Ovary (tissue), 7 donors: ENCODE measurements at regions not wholly inside any gene's neighbourhood (a gene's known extent, or its start where the extent isn't known, plus 50 kb on each side); places are given as distances from the start of the nearest gene placed in this dataset.

Experiments
- DNase-seq, 5 donors: peaks; one replicate each; pipeline ENCODE4 v3.0.0-alpha.2; 2019 to 2020
- H3K27ac ChIP-seq, 2 donors: fragments of 200-600 bp; one replicate each; pipeline versions ENCODE4 v1.5.1 to v1.8.0; 2019 to 2022
- H3K27me3 ChIP-seq: fragments of 200-600 bp; one replicate; pipeline ENCODE4 v1.8.0; 2022
- H3K36me3 ChIP-seq: fragments of 200-600 bp; sonication (generic); one replicate; pipeline ENCODE4 v1.5.1; 2019
- H3K4me1 ChIP-seq: one replicate; pipeline ENCODE4 v1.8.1; 2013; ENCODE audit warnings: mild to moderate bottlenecking, moderate library complexity; ENCODE audit not compliant: insufficient read depth
- H3K4me3 ChIP-seq: fragments of 200-600 bp; sonication (generic); one replicate; pipeline ENCODE4 v1.5.1; 2017
- H3K9me3 ChIP-seq, 2 donors: fragments of 200-600 bp in 1 of 2; sonication (generic) in 1 of 2; one replicate each; pipeline versions ENCODE4 v1.5.1 to v1.8.1; 2013 to 2019; ENCODE audit warnings: mild to moderate bottlenecking in 1 of 2, moderate library complexity in 1 of 2
- EP300 ChIP-seq: sonication (generic); formaldehyde crosslinking; IDR thresholded peaks from one replicate; pipeline ENCODE4 v1.6.1; 2017; ENCODE audit warnings: antibody characterized with exemption
- POLR2A ChIP-seq: fragments of 450-650 bp; IDR thresholded peaks from one replicate; pipeline ENCODE4 v1.6.1; 2017; ENCODE audit warnings: antibody characterized with exemption, mild to moderate bottlenecking, moderate library complexity
- WGBS, 3 donors: extraction: QIAGEN DNeasy Blood & Tissue Kit in 1 of 3; methylation state at CpG; one replicate each; pipeline versions ENCODE4 v1.1.5 to v1.1.7; 2013 to 2017; 5-methylcytosine and 5-hydroxymethylcytosine counted together
- intact Hi-C, 4 donors: fragments of 100-400 bp; cut with DNase I; formaldehyde crosslinking; loops; one replicate each; pipeline versions ENCODE4 v1.11.0 to v1.15.1; 2022 to 2023
- TF ChIP-seq, protein P1 (sequence below), 3 donors: fragments of 450-650 bp in 2 of 3; fragments of 200-600 bp in 1 of 3; IDR thresholded peaks; one replicate each; pipeline versions ENCODE4 v1.5.1 to v1.8.0; 2016 to 2022; ENCODE audit warnings: antibody characterized with exemption in 3 of 3, mild to moderate bottlenecking in 1 of 3
- donor health status: DM: no; HTN: no; CAD: no; lungs with moderate emphysema.
- donor health status: DM: no; HTN: no; CAD: no.
- donor health status: Bipolar disorder and iron deficiency.
- donor health status: DM: no; HTN: no; CAD: no.
- donor health status: DM: yes; HTN: yes; CAD: no.

DNA sequence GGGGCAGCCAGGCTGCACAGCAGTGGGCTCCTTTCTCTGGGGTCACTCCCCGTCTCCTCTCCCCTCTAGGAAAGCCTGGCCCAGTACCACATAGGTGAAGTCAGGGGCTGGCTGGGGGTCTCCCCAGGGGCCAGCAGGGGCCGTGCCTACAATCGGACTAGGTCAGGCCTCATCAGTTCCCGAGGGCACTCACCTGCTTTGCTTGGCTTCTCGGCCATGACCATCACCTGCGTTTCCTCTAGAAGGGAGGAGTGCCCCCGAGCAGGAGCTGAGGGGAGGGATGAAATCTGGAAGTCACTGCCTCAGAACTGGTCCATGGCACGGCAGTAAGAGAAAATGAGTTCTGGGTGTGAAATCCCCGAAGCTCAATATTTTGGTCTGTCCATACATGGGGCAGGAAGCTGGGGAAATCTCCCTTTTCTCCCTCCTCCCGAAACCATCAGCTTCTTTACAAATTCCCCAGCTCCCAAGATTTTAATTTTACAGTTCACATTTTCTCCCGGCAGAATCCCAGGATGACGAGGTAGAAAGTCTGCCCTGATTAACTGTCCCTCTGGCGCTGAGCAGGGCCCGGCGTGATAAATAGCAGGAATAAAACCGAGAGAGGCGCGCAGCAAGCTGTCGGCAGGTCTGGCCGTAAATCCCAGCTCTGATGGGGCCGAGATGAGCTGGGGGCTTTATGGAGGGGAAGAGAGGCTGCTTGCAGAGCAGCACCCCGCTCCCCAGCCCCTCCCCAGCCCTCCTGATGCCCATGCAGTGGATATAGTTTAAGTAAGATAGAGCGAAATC lies 172.1 kb downstream of the RBFOX3 start:
- H3K4me1 ChIP-seq: no peaks in the 10 kb centered on the region
- H3K27ac ChIP-seq: no peak overlapping the region
- H3K9me3 ChIP-seq: no peaks in the 10 kb centered on the region
- TF ChIP-seq EP300 (no peak), POLR2A (no peak)
- TF ChIP-seq, protein P1, sequence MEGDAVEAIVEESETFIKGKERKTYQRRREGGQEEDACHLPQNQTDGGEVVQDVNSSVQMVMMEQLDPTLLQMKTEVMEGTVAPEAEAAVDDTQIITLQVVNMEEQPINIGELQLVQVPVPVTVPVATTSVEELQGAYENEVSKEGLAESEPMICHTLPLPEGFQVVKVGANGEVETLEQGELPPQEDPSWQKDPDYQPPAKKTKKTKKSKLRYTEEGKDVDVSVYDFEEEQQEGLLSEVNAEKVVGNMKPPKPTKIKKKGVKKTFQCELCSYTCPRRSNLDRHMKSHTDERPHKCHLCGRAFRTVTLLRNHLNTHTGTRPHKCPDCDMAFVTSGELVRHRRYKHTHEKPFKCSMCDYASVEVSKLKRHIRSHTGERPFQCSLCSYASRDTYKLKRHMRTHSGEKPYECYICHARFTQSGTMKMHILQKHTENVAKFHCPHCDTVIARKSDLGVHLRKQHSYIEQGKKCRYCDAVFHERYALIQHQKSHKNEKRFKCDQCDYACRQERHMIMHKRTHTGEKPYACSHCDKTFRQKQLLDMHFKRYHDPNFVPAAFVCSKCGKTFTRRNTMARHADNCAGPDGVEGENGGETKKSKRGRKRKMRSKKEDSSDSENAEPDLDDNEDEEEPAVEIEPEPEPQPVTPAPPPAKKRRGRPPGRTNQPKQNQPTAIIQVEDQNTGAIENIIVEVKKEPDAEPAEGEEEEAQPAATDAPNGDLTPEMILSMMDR (IDR thresholded peaks at IDR 0.05): no peak
- no peak overlapping the region for H3K4me3 ChIP-seq
- DNase-seq: no peak
- intact Hi-C loops: no loop called here
- H3K27me3 ChIP-seq: no peaks in the 10 kb centered on the region
- WGBS, 3 donors: 52 to 60% (median 53%) methylated on average over 23 of the region's 23 CpGs
- H3K36me3 ChIP-seq: no peaks in the 10 kb centered on the region

DNA sequence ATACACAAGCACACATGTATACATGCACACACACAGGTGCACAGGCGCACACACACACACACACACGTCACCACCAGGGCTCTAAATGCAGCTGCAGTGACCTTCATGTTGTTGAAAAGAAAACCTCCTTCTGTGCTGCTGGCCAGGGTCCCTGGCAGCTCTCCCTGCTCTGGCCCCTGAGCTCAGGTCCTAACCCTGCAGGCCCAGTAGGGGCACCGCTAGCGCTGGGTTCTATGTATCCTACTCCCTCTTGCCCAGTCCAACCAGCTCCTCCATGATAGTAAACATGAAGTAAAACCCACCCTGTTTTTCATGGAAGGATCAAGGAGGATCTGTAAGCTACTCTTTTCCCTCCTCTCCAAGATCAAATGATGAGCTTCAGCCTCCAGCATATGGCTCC lies 172.8 kb downstream of the RBFOX3 start:
- no peaks in the 10 kb centered on the region for H3K36me3 ChIP-seq
- no peak overlapping the region for H3K4me3 ChIP-seq
- no peak overlapping the region for H3K27ac ChIP-seq
- intact Hi-C loops: no loop called here
- 24 to 35% (median 26%) methylated on average over 4 of the region's 4 CpGs for WGBS, 3 donors
- DNase-seq: no peak
- no peaks in the 10 kb centered on the region for H3K4me1 ChIP-seq
- H3K27me3 ChIP-seq: no peaks in the 10 kb centered on the region
- TF ChIP-seq, protein P1 (IDR thresholded peaks at IDR 0.05): no peak
- no peak for TF ChIP-seq POLR2A
- no peak for TF ChIP-seq EP300
- H3K9me3 ChIP-seq: no peaks in the 10 kb centered on the region

DNA sequence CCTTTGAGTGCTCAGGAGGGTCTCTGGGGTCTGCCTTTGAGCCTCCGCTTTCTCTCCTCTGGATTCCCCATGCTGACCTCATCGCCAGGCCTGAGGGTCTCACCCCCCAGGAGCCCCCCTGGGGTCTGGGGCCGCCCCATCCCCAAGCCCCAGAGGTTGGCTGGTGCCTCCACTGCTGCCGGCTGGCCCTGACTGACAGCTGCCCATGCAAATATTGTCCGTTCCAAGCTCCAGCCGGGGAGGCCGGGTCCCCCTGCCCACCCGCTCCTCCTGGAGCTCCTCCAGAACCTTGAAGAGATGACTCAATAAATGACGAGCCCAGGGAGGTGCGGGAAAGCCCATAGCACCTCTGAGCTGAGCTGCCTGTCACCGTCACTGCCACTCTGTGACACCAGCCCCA lies 173.8 kb downstream of the RBFOX3 start:
- intact Hi-C loops: no loop called here
- Histone ChIP-seq H3K27me3 (no peaks in the 10 kb centered on the region), H3K9me3 (no peaks in the 10 kb centered on the region), H3K27ac (no peak overlapping the region), H3K4me1 (no peaks in the 10 kb centered on the region), H3K4me3 (no peak overlapping the region), H3K36me3 (no peaks in the 10 kb centered on the region)
- no peak for DNase-seq
- WGBS, 3 donors: 68 to 78% (median 76%) methylated on average over 11 of the region's 11 CpGs
- TF ChIP-seq POLR2A (no peak), EP300 (no peak)
- TF ChIP-seq, protein P1 (IDR thresholded peaks at IDR 0.05): no peak

DNA sequence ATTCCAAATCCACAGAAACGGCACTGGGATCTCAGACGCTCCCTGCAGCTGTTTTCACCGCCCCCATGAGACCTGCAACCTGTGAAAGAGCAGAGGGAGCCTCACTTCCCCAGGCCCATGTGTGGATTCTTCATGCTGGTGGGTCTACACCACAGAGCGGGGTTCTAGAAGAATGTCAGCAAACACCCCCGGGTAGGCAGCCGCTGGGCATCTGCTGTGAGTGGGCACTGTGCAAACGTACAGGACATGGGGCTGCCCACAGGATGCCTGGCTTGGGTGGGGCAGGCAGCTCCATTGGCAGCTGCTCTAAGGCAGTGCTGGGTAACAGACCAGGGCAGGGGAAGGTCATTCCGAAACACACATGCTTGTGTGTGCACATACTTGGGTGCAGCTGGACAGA lies 174.9 kb downstream of the RBFOX3 start:
- 61 to 72% (median 65%) methylated on average over 8 of the region's 8 CpGs for WGBS, 3 donors
- H3K9me3 ChIP-seq: no peaks in the 10 kb centered on the region
- H3K27ac ChIP-seq: no peak overlapping the region
- no peaks in the 10 kb centered on the region for H3K27me3 ChIP-seq
- H3K36me3 ChIP-seq: no peaks in the 10 kb centered on the region
- intact Hi-C loops: no loop called here
- TF ChIP-seq EP300: no peak
- no peak for TF ChIP-seq POLR2A
- TF ChIP-seq, protein P1 (IDR thresholded peaks at IDR 0.05): no peak
- H3K4me3 ChIP-seq: no peak overlapping the region
- H3K4me1 ChIP-seq: no peaks in the 10 kb centered on the region
- no peak for DNase-seq
